IMR-90 (cell line): ENCODE measurements at regions not wholly inside any gene's neighbourhood (a gene's known extent, or its start where the extent isn't known, plus 50 kb on each side); places are given as distances from the start of the nearest gene placed in this dataset.

ENCODE experiments used
- ATAC-seq: fragments of 200-7000 bp; cut with Tn5 transposase; 2 replicates; pipeline ENCODE4 v1.9.1; 2020; ENCODE audit warnings: low read depth, mild to moderate bottlenecking, moderate library complexity
- BruUV-seq: library from RNA; stranded (reverse); fragments of 400-500 nt; replicated peaks from 2 replicates; lab custom pipeline; 2021; lab: Mats Ljungman, UMichigan
- CTCF ChIA-PET: fragments of 300-600 bp; formaldehyde crosslinking; extraction: SDS; loops from one replicate; lab custom pipeline; 2021; ENCODE audit warnings: antibody characterized with exemption; lab: Yijun Ruan, JAX
- POLR2A ChIA-PET: fragments of 300-600 bp; sonication (Branson Sonifier 250); formaldehyde crosslinking; loops from one replicate; lab custom pipeline; 2022; ENCODE audit warnings: antibody characterized with exemption; ENCODE audit not compliant: unreplicated experiment; lab: Charles Lee
- DNase-seq: peaks from one replicate; pipeline ENCODE4 v3.0.0; 2013
- H2AFZ ChIP-seq: replicated peaks from 2 replicates; pipeline ENCODE3; 2013; ENCODE audit warnings: low read length, mild to moderate bottlenecking; ENCODE audit not compliant: poor library complexity
- H2AK5ac ChIP-seq: 2 replicates; pipeline ENCODE4 v1.6.1; 2013; ENCODE audit warnings: low read depth, low read length, inconsistent platforms
- H2AK9ac ChIP-seq: replicated peaks from 2 replicates; pipeline ENCODE3; 2013; ENCODE audit warnings: mild to moderate bottlenecking, low read depth, low read length, moderate library complexity; ENCODE audit not compliant: poor library complexity
- H2BK120ac ChIP-seq: 2 replicates; pipeline ENCODE4 v1.6.1; 2013; ENCODE audit warnings: low read depth, low read length, inconsistent platforms
- H2BK15ac ChIP-seq: 3 replicates; pipeline ENCODE4 v1.6.1; 2013; ENCODE audit warnings: low read depth, low read length, inconsistent platforms
- H2BK20ac ChIP-seq: 2 replicates; pipeline ENCODE4 v1.6.1; 2013; ENCODE audit warnings: low read depth, mild to moderate bottlenecking, inconsistent platforms, low read length, moderate library complexity
- H2BK5ac ChIP-seq: 2 replicates; pipeline ENCODE4 v1.6.1; 2013; ENCODE audit warnings: mild to moderate bottlenecking, low read depth, low read length, inconsistent platforms; ENCODE audit not compliant: poor library complexity, severe bottlenecking
- H3K14ac ChIP-seq: replicated peaks from 2 replicates; pipeline ENCODE4 v1.6.1; 2013; ENCODE audit warnings: low read depth, low read length, inconsistent platforms
- H3K18ac ChIP-seq: 2 replicates; pipeline ENCODE4 v1.6.1; 2013; ENCODE audit warnings: low read depth, low read length, control low read depth
- H3K23ac ChIP-seq: 2 replicates; pipeline ENCODE4 v1.6.1; 2013; ENCODE audit warnings: low read depth, low read length, inconsistent platforms
- H3K27ac ChIP-seq: 2 replicates; pipeline ENCODE4 v1.5.1; 2013; ENCODE audit warnings: mild to moderate bottlenecking, control low read depth, low read length; ENCODE audit not compliant: insufficient read depth
- H3K27me3 ChIP-seq: 2 replicates; pipeline ENCODE4 v1.6.1; 2013; ENCODE audit warnings: low read length; ENCODE audit not compliant: control insufficient read depth, insufficient read depth
- H3K36me3 ChIP-seq: 2 replicates; pipeline ENCODE4 v1.6.1; 2013; ENCODE audit warnings: low read length, mixed read lengths; ENCODE audit not compliant: control insufficient read depth, insufficient read depth
- H3K4ac ChIP-seq: 2 replicates; pipeline ENCODE4 v1.6.1; 2013; ENCODE audit warnings: low read depth, low read length, inconsistent platforms
- H3K4me1 ChIP-seq: 2 replicates; pipeline ENCODE4 v1.6.1; 2013; ENCODE audit warnings: low read length, mixed read lengths; ENCODE audit not compliant: control insufficient read depth, insufficient read depth
- H3K4me2 ChIP-seq: 2 replicates; pipeline ENCODE4 v1.6.1; 2013; ENCODE audit warnings: low read depth, mild to moderate bottlenecking, control low read depth, low read length, moderate library complexity
- H3K4me3 ChIP-seq: 2 replicates; pipeline ENCODE4 v1.5.1; 2013; ENCODE audit warnings: low read depth, mild to moderate bottlenecking, control low read depth, low read length, moderate library complexity; ENCODE audit not compliant: insufficient read depth
- H3K56ac ChIP-seq: 2 replicates; pipeline ENCODE4 v1.6.1; 2013; ENCODE audit warnings: low read length, inconsistent platforms; ENCODE audit not compliant: insufficient read depth; ENCODE audit errors: extremely low read depth
- H3K79me1 ChIP-seq, 2 experiments: 2 replicates each; pipeline ENCODE4 v1.6.1; 2013; ENCODE audit warnings: low read length in 2 of 2, inconsistent platforms in 1 of 2, low read depth in 1 of 2
- H3K9ac ChIP-seq: 2 replicates; pipeline ENCODE4 v1.6.1; 2013; ENCODE audit warnings: low read depth, low read length, control low read depth
- H3K9me1 ChIP-seq: 2 replicates; pipeline ENCODE4 v1.6.1; 2013; ENCODE audit warnings: low read length, inconsistent platforms; ENCODE audit not compliant: insufficient read depth
- H3K9me3 ChIP-seq: 2 replicates; pipeline ENCODE4 v1.6.1; 2013; ENCODE audit warnings: low read length; ENCODE audit not compliant: control insufficient read depth, insufficient read depth
- H4K20me1 ChIP-seq: 2 replicates; pipeline ENCODE4 v1.6.1; 2013; ENCODE audit warnings: low read length, inconsistent platforms; ENCODE audit not compliant: insufficient read depth
- H4K5ac ChIP-seq: 2 replicates; pipeline ENCODE4 v1.6.1; 2013; ENCODE audit warnings: mild to moderate bottlenecking, low read depth, low read length, control low read depth
- H4K8ac ChIP-seq, 2 experiments: 2 replicates each; pipeline ENCODE4 v1.6.1; 2013; ENCODE audit warnings: low read depth in 2 of 2, low read length in 2 of 2, control low read depth in 1 of 2, inconsistent platforms in 1 of 2
- H4K91ac ChIP-seq: 2 replicates; pipeline ENCODE4 v1.6.1; 2013; ENCODE audit warnings: low read depth, low read length, inconsistent platforms; ENCODE audit not compliant: insufficient read depth
- BHLHE40 ChIP-seq: fragments of 150-350 bp; IDR thresholded peaks from 2 replicates; pipeline ENCODE4 v1.6.1; 2016; ENCODE audit warnings: mild to moderate bottlenecking, low read depth, low read length
- CEBPB ChIP-seq: IDR thresholded peaks from 2 replicates; pipeline ENCODE4 v1.6.1; 2012; ENCODE audit warnings: low read depth, low read length, improper control_type of control experiment
- CHD1 ChIP-seq: IDR thresholded peaks from 2 replicates; pipeline ENCODE4 v1.6.1; 2012; ENCODE audit warnings: low read depth, low read length, improper control_type of control experiment
- ELK1 ChIP-seq: fragments of 150-350 bp; IDR thresholded peaks from 2 replicates; pipeline ENCODE4 v1.6.1; 2016; ENCODE audit warnings: low read depth, mild to moderate bottlenecking, low read length, moderate library complexity, borderline replicate concordance
- FOS ChIP-seq: fragments of 150-350 bp; IDR thresholded peaks from 2 replicates; pipeline ENCODE4 v1.6.1; 2016; ENCODE audit warnings: low read depth, low read length
- MAFK ChIP-seq: IDR thresholded peaks from 2 replicates; pipeline ENCODE4 v1.6.1; 2012; ENCODE audit warnings: low read depth, low read length, improper control_type of control experiment
- MAZ ChIP-seq: IDR thresholded peaks from 2 replicates; pipeline ENCODE4 v1.6.1; 2012; ENCODE audit warnings: low read depth, mild to moderate bottlenecking, low read length, improper control_type of control experiment, moderate library complexity, borderline replicate concordance
- MXI1 ChIP-seq: IDR thresholded peaks from 2 replicates; pipeline ENCODE4 v1.6.1; 2012; ENCODE audit warnings: low read depth, mild to moderate bottlenecking, low read length, moderate library complexity, borderline replicate concordance
- NFE2L2 ChIP-seq: fragments of 150-350 bp; IDR thresholded peaks from 2 replicates; pipeline ENCODE4 v1.6.1; 2016; ENCODE audit warnings: low read depth, mild to moderate bottlenecking, low read length
- POLR2A ChIP-seq: IDR thresholded peaks from 2 replicates; pipeline ENCODE4 v1.6.1; 2012; ENCODE audit warnings: mild to moderate bottlenecking, low read depth, low read length
- RAD21 ChIP-seq: IDR thresholded peaks from 2 replicates; pipeline ENCODE4 v1.6.1; 2012; ENCODE audit warnings: low read length, improper control_type of control experiment
- RCOR1 ChIP-seq: IDR thresholded peaks from 2 replicates; pipeline ENCODE4 v1.6.1; 2012; ENCODE audit warnings: mild to moderate bottlenecking, low read length, improper control_type of control experiment; ENCODE audit not compliant: insufficient replicate concordance
- RFX5 ChIP-seq: IDR thresholded peaks from 2 replicates; pipeline ENCODE4 v1.8.0; 2012; ENCODE audit warnings: low read depth, mild to moderate bottlenecking, low read length, moderate library complexity
- SMC3 ChIP-seq: fragments of 150-350 bp; IDR thresholded peaks from 2 replicates; pipeline ENCODE4 v1.6.1; 2016; ENCODE audit warnings: low read depth, mild to moderate bottlenecking, antibody characterized with exemption, low read length, moderate library complexity
- WGBS, 2 experiments: methylation state at CpG; one replicate each; pipeline versions ENCODE4 v1.1.5 to v1.1.7; 2013; ENCODE audit warnings: missing lambda C conversion rate in 2 of 2; ENCODE audit not compliant: insufficient read length in 1 of 2; ENCODE audit errors: extremely low coverage in 2 of 2; 5-methylcytosine and 5-hydroxymethylcytosine counted together
- dilution Hi-C: fragments of 300-500 bp; cut with HindIII; formaldehyde crosslinking; loops from one replicate; pipeline ENCODE4 v1.14.3; 2018; ENCODE audit warnings: low sequenced_read_pairs; ENCODE audit not compliant: unreplicated experiment
- in situ Hi-C: fragments of 300-500 bp; cut with MboI; formaldehyde crosslinking; loops from 3 replicates; pipeline ENCODE4 v1.14.3; 2019; ENCODE audit warnings: low sequenced_read_pairs, inconsistent platforms, mixed read lengths
- intact Hi-C: fragments of 100-400 bp; cut with micrococcal nuclease; formaldehyde crosslinking; loops from 2 replicates; pipeline ENCODE4 v1.10.0; 2022
- TF ChIP-seq, protein P1 (sequence below): conservative IDR thresholded peaks from 2 replicates; pipeline ENCODE4 v1.5.1; 2012; ENCODE audit warnings: mild to moderate bottlenecking, low read depth, low read length, improper control_type of control experiment
- TF ChIP-seq, protein P2 (sequence below): fragments of 150-350 bp; IDR thresholded peaks from 2 replicates; pipeline ENCODE4 v1.6.1; 2017; ENCODE audit warnings: mild to moderate bottlenecking, antibody characterized with exemption, low read length, low read depth

DNA sequence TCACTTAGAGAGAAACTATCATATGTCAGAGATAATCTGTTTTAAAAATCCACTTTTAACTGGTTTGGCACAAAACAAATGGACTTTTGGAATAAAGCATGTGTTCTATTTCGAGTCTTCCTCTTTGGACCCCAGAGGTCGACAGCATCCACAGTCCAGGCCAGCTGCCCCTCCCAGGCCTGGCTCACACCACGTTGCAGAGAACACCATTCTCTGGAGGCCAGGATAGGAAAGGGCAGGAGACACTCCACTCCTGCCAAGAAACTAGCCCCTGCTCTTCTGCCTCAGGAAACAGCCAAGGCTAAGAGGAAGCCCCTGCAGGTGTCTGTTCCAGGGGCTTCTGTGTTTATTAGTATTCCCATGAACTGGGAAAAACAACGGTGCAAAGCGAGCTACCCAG lies 456.6 kb upstream of the ID2 start:
- no peaks in the 10 kb centered on the region for H3K9me1 ChIP-seq
- no peak overlapping the region for H2BK5ac ChIP-seq
- H4K8ac ChIP-seq: no peak overlapping the region
- peaks cover 3% of the 10 kb centered on the region; the same call in 1 of the 2 replicates for H3K4me1 ChIP-seq
- no peak overlapping the region for H3K4me2 ChIP-seq
- DNase-seq (no peak), ATAC-seq (no peak)
- no peak overlapping the region for H3K4ac ChIP-seq
- H4K91ac ChIP-seq: no peak overlapping the region
- H2BK20ac ChIP-seq: no peak overlapping the region
- no peaks in the 10 kb centered on the region for H3K9me3 ChIP-seq
- H3K9ac ChIP-seq: no peak overlapping the region
- intact Hi-C loops: no loop called here
- no peak overlapping the region for H3K56ac ChIP-seq
- CTCF ChIA-PET: no interaction called here
- TF ChIP-seq, protein P1, sequence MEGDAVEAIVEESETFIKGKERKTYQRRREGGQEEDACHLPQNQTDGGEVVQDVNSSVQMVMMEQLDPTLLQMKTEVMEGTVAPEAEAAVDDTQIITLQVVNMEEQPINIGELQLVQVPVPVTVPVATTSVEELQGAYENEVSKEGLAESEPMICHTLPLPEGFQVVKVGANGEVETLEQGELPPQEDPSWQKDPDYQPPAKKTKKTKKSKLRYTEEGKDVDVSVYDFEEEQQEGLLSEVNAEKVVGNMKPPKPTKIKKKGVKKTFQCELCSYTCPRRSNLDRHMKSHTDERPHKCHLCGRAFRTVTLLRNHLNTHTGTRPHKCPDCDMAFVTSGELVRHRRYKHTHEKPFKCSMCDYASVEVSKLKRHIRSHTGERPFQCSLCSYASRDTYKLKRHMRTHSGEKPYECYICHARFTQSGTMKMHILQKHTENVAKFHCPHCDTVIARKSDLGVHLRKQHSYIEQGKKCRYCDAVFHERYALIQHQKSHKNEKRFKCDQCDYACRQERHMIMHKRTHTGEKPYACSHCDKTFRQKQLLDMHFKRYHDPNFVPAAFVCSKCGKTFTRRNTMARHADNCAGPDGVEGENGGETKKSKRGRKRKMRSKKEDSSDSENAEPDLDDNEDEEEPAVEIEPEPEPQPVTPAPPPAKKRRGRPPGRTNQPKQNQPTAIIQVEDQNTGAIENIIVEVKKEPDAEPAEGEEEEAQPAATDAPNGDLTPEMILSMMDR: no peak
- TF ChIP-seq ELK1 (no peak), RAD21 (no peak), CHD1 (no peak), MAZ (no peak), FOS (no peak), NFE2L2 (no peak), BHLHE40 (no peak), MAFK (no peak), POLR2A (no peak), CEBPB (no peak), RCOR1 (no peak), MXI1 (no peak), RFX5 (no peak), SMC3 (no peak)
- TF ChIP-seq, protein P2, sequence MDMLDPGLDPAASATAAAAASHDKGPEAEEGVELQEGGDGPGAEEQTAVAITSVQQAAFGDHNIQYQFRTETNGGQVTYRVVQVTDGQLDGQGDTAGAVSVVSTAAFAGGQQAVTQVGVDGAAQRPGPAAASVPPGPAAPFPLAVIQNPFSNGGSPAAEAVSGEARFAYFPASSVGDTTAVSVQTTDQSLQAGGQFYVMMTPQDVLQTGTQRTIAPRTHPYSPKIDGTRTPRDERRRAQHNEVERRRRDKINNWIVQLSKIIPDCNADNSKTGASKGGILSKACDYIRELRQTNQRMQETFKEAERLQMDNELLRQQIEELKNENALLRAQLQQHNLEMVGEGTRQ: no peak
- no peak overlapping the region for H2BK15ac ChIP-seq
- no peak overlapping the region for H2BK120ac ChIP-seq
- H2AK5ac ChIP-seq: no peak overlapping the region
- POLR2A ChIA-PET: no interaction called here
- in situ Hi-C loops: no loop called here
- no peaks in the 10 kb centered on the region for H4K20me1 ChIP-seq
- no peak overlapping the region for H2AFZ ChIP-seq
- H3K4me3 ChIP-seq: no peak overlapping the region
- no peaks in the 10 kb centered on the region for H3K27me3 ChIP-seq
- no peak overlapping the region for H2AK9ac ChIP-seq
- no peak overlapping the region for H3K27ac ChIP-seq
- no peak overlapping the region for H3K14ac ChIP-seq
- no TSS peak for BruUV-seq
- 90% methylated on average over 2 of the region's 5 CpGs; no CpG with 5 or more reads in 1 of the 2 experiments for WGBS, 2 experiments
- no peaks in the 10 kb centered on the region for H3K36me3 ChIP-seq
- H4K5ac ChIP-seq: no peak overlapping the region
- H3K23ac ChIP-seq: no peak overlapping the region
- H3K18ac ChIP-seq: no peak overlapping the region
- dilution Hi-C loops: no loop called here
- no peaks in the 10 kb centered on the region for H3K79me1 ChIP-seq
